Liver (tissue), 8 donors: ENCODE measurements at regions not wholly inside any gene's neighbourhood (a gene's known extent, or its start where the extent isn't known, plus 50 kb on each side); places are given as distances from the start of the nearest gene placed in this dataset.
"Not testable (repeated sequence)": the region's sequence is repeated elsewhere in the genome, so short reads cannot be mapped to it uniquely, and the experiment has no call there.

Source experiments
- DNase-seq: peaks from one replicate; pipeline ENCODE4 v3.0.0-alpha.2; 2017; ENCODE audit warnings: low spot score
- H3K27ac ChIP-seq, 2 donors: one replicate each; pipeline ENCODE4 v1.7.0; 2013; ENCODE audit warnings: inconsistent platforms in 2 of 2, low read length in 2 of 2, control low read depth in 1 of 2, low read depth in 1 of 2, mild to moderate bottlenecking in 1 of 2
- H3K27me3 ChIP-seq, 4 donors: one replicate each; pipeline versions ENCODE4 v1.6.1 to v1.7.0; 2013; ENCODE audit warnings: low read length in 3 of 4, inconsistent platforms in 1 of 4, mild to moderate bottlenecking in 1 of 4, moderate library complexity in 1 of 4; ENCODE audit not compliant: control insufficient read depth in 4 of 4, insufficient read depth in 4 of 4
- H3K36me3 ChIP-seq, 4 donors: one replicate each; pipeline versions ENCODE4 v1.6.1 to v1.7.0; 2013; ENCODE audit warnings: low read length in 3 of 4, mild to moderate bottlenecking in 3 of 4, low read depth in 1 of 4, moderate library complexity in 1 of 4; ENCODE audit not compliant: control insufficient read depth in 4 of 4, insufficient read depth in 3 of 4
- H3K4me1 ChIP-seq, 4 donors: one replicate each; pipeline versions ENCODE4 v1.6.1 to v1.7.0; 2013; ENCODE audit warnings: low read length in 3 of 4, mild to moderate bottlenecking in 3 of 4, moderate library complexity in 1 of 4; ENCODE audit not compliant: control insufficient read depth in 4 of 4, insufficient read depth in 4 of 4
- H3K4me3 ChIP-seq, 3 donors: one replicate each; pipeline versions ENCODE4 v1.6.1 to v1.7.0; 2013; ENCODE audit warnings: low read length in 3 of 3, control low read depth in 1 of 3, low read depth in 1 of 3, mild to moderate bottlenecking in 1 of 3
- H3K9ac ChIP-seq, 2 donors: one replicate each; pipeline ENCODE4 v1.7.0; 2013; ENCODE audit warnings: low read length in 2 of 2, mild to moderate bottlenecking in 2 of 2, moderate library complexity in 2 of 2, control low read depth in 1 of 2, low read depth in 1 of 2
- H3K9me3 ChIP-seq, 4 donors: one replicate each; pipeline versions ENCODE4 v1.6.1 to v1.7.0; 2013; ENCODE audit warnings: low read length in 3 of 4; ENCODE audit not compliant: control insufficient read depth in 4 of 4
- EGR1 ChIP-seq, 2 donors: IDR thresholded peaks; 2 replicates each; pipeline ENCODE4 v1.6.1; 2016 to 2018; ENCODE audit warnings: antibody characterized with exemption in 2 of 2, low read depth in 2 of 2
- FOXA1 ChIP-seq: IDR thresholded peaks from 2 replicates; pipeline ENCODE4 v1.6.1; 2016; ENCODE audit warnings: antibody characterized with exemption
- FOXA2 ChIP-seq: IDR thresholded peaks from 2 replicates; pipeline ENCODE4 v1.6.1; 2016; ENCODE audit warnings: antibody characterized with exemption
- GABPA ChIP-seq, 2 donors: IDR thresholded peaks in 1 of 2; conservative IDR thresholded peaks in 1 of 2; 2 replicates each; pipeline ENCODE4 v1.6.1; 2016; ENCODE audit warnings: antibody characterized with exemption in 2 of 2, mild to moderate bottlenecking in 1 of 2, moderate library complexity in 1 of 2
- HNF4A ChIP-seq, 2 donors: conservative IDR thresholded peaks; 2 replicates each; pipeline ENCODE4 v1.6.1; 2016; ENCODE audit warnings: antibody characterized with exemption in 2 of 2, mild to moderate bottlenecking in 2 of 2
- HNF4G ChIP-seq: IDR thresholded peaks from 2 replicates; pipeline ENCODE4 v1.6.1; 2016; ENCODE audit warnings: antibody characterized with exemption
- JUND ChIP-seq, 2 donors: IDR thresholded peaks; 2 replicates each; pipeline ENCODE4 v1.6.1; 2016; ENCODE audit warnings: antibody characterized with exemption in 2 of 2
- NR2F2 ChIP-seq: IDR thresholded peaks from 2 replicates; pipeline ENCODE4 v1.6.1; 2016; ENCODE audit warnings: antibody characterized with exemption
- RAD21 ChIP-seq, 2 donors: IDR thresholded peaks; 2 replicates each; pipeline ENCODE4 v1.6.1; 2016; ENCODE audit warnings: antibody characterized with exemption in 2 of 2, mild to moderate bottlenecking in 2 of 2
- SP1 ChIP-seq: IDR thresholded peaks from 2 replicates; pipeline ENCODE4 v1.6.1; 2018; ENCODE audit warnings: antibody characterized with exemption, mild to moderate bottlenecking
- YY1 ChIP-seq: IDR thresholded peaks from 2 replicates; pipeline ENCODE4 v1.6.1; 2016; ENCODE audit warnings: antibody characterized with exemption, mild to moderate bottlenecking
- WGBS: extraction: QIAGEN DNeasy Blood & Tissue Kit; methylation state at CpG from one replicate; pipeline ENCODE4 v1.1.7; 2013; 5-methylcytosine and 5-hydroxymethylcytosine counted together
- TF ChIP-seq, protein P1 (sequence below): fragments of 150-350 bp; IDR thresholded peaks from 2 replicates; pipeline ENCODE4 v1.5.1; 2017; ENCODE audit warnings: improper control_type of control experiment, low read depth, low read length; ENCODE audit not compliant: missing input control
- TF ChIP-seq, protein P2 (sequence below): IDR thresholded peaks from 2 replicates; pipeline ENCODE4 v1.6.1; 2016; ENCODE audit warnings: antibody characterized with exemption, mild to moderate bottlenecking
- TF ChIP-seq, protein P3 (sequence below): IDR thresholded peaks from 2 replicates; pipeline ENCODE4 v1.6.1; 2016; ENCODE audit warnings: antibody characterized with exemption
- donor health status: healthy.
- donor health status: healthy.
- donor health status: healthy.
- donor health status: healthy.
- donor health status: healthy.

DNA sequence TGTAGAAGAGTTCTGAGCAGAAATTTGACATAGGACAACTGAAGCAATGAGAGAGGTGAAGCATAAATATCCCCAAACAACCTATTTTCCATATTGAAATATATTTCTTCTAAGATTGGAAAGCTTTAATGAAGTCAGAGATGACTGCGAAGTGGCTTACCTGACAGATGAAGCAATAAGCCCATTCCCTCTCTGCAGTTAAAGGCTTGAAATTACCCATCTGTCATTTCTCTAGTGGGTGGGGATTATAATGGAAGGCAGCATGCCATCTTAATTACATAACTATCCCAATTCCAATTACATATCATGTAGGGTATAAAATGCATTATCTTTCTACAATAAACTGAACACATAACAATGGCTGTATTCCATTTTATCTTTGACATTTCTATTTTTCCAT, 1070.5 kb downstream of the SI start:
- Histone ChIP-seq H3K9me3 (peaks cover 0 to 1% (median 0%) of the 10 kb centered on the region in 4 donors), H3K4me1 (no peaks in the 10 kb centered on the region), H3K4me3 (no peak overlapping the region), H3K9ac (no peak overlapping the region), H3K27me3 (no peaks in the 10 kb centered on the region), H3K27ac (no peak overlapping the region), H3K36me3 (no peaks in the 10 kb centered on the region)
- no peak for DNase-seq
- TF ChIP-seq YY1, result no peak
- TF ChIP-seq FOXA2, result no peak
- TF ChIP-seq FOXA1, result no peak
- TF ChIP-seq, protein P1, sequence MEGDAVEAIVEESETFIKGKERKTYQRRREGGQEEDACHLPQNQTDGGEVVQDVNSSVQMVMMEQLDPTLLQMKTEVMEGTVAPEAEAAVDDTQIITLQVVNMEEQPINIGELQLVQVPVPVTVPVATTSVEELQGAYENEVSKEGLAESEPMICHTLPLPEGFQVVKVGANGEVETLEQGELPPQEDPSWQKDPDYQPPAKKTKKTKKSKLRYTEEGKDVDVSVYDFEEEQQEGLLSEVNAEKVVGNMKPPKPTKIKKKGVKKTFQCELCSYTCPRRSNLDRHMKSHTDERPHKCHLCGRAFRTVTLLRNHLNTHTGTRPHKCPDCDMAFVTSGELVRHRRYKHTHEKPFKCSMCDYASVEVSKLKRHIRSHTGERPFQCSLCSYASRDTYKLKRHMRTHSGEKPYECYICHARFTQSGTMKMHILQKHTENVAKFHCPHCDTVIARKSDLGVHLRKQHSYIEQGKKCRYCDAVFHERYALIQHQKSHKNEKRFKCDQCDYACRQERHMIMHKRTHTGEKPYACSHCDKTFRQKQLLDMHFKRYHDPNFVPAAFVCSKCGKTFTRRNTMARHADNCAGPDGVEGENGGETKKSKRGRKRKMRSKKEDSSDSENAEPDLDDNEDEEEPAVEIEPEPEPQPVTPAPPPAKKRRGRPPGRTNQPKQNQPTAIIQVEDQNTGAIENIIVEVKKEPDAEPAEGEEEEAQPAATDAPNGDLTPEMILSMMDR, result no peak
- TF ChIP-seq EGR1 (IDR thresholded peaks at IDR 0.05; ENCODE audit: low read depth in 2 of 2), result no peak
- TF ChIP-seq HNF4A (conservative IDR thresholded peaks at IDR 0.05), result no peak
- TF ChIP-seq HNF4G, result no peak
- TF ChIP-seq RAD21 (IDR thresholded peaks at IDR 0.05), result no peak
- TF ChIP-seq, protein P2, sequence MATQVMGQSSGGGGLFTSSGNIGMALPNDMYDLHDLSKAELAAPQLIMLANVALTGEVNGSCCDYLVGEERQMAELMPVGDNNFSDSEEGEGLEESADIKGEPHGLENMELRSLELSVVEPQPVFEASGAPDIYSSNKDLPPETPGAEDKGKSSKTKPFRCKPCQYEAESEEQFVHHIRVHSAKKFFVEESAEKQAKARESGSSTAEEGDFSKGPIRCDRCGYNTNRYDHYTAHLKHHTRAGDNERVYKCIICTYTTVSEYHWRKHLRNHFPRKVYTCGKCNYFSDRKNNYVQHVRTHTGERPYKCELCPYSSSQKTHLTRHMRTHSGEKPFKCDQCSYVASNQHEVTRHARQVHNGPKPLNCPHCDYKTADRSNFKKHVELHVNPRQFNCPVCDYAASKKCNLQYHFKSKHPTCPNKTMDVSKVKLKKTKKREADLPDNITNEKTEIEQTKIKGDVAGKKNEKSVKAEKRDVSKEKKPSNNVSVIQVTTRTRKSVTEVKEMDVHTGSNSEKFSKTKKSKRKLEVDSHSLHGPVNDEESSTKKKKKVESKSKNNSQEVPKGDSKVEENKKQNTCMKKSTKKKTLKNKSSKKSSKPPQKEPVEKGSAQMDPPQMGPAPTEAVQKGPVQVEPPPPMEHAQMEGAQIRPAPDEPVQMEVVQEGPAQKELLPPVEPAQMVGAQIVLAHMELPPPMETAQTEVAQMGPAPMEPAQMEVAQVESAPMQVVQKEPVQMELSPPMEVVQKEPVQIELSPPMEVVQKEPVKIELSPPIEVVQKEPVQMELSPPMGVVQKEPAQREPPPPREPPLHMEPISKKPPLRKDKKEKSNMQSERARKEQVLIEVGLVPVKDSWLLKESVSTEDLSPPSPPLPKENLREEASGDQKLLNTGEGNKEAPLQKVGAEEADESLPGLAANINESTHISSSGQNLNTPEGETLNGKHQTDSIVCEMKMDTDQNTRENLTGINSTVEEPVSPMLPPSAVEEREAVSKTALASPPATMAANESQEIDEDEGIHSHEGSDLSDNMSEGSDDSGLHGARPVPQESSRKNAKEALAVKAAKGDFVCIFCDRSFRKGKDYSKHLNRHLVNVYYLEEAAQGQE, result no peak
- TF ChIP-seq JUND (IDR thresholded peaks at IDR 0.05), result no peak
- 90% methylated on average over 1 of the region's 1 CpG for WGBS

DNA sequence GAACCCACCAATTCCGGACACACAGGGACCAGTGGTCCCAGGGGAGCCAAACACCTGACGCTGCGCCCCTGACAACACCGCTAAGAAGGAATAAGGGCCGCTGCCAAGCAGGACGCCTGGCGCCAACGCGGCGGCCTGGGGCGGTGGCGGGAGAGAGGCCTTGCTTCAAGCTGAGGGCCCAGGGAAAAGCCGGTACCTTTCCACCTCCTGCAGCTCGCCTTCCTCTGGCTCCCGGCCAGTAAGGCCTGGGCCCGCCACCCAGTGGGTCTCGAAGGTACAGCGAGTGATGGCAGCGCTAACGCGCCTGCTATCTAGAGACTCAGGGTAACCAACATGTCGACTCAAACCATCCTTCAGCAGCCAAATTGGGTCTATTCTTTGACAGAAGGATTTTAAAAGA, 1074.1 kb downstream of the SI start:
- no peaks in the 10 kb centered on the region for H3K36me3 ChIP-seq
- no peak overlapping the region for H3K9ac ChIP-seq
- H3K4me1 ChIP-seq, result no peaks in the 10 kb centered on the region
- 81% methylated on average over 22 of the region's 22 CpGs for WGBS
- H3K27me3 ChIP-seq, result no peaks in the 10 kb centered on the region
- H3K27ac ChIP-seq, result no peak overlapping the region
- no peak for DNase-seq
- TF ChIP-seq SP1 (no peak), JUND (IDR thresholded peaks at IDR 0.05) (no peak), HNF4G (no peak), GABPA (IDR thresholded peaks at IDR 0.05 in 1 of 2, conservative IDR thresholded peaks at IDR 0.05 in 1 of 2) (no peak), EGR1 (IDR thresholded peaks at IDR 0.05; ENCODE audit: low read depth in 2 of 2) (no peak), FOXA2 (no peak), NR2F2 (no peak), RAD21 (IDR thresholded peaks at IDR 0.05) (no peak)
- TF ChIP-seq, protein P3, sequence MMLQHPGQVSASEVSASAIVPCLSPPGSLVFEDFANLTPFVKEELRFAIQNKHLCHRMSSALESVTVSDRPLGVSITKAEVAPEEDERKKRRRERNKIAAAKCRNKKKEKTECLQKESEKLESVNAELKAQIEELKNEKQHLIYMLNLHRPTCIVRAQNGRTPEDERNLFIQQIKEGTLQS, result no peak
- TF ChIP-seq, protein P2, result no peak
- TF ChIP-seq, protein P1, result no peak
- peaks cover 0 to 1% (median 0%) of the 10 kb centered on the region in 4 donors for H3K9me3 ChIP-seq
- no peak overlapping the region for H3K4me3 ChIP-seq

DNA sequence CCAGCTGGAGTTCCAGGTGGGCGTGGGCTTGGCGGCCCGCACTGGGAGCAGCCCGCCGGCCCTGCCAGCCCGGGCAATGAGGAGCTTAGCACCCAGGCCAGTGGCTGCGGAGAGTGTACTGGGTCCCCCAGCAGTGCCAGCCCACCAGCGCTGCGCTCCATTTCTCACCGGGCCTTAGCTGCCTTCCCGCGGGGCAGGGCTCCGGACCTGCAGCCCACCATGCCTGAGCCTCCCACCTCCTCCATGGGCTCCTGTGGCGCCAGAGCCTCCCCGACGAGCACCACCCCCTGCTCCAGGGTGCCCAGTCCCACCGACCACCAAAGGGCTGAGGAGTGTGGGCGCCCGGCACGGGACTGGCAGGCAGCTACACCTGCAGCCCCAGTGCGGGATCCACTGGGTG, 1075.3 kb downstream of the SI start:
- WGBS, result 89% methylated on average over 21 of the region's 21 CpGs
- H3K9me3 ChIP-seq, H3K27ac ChIP-seq, DNase-seq, H3K27me3 ChIP-seq, H3K4me3 ChIP-seq, H3K36me3 ChIP-seq, H3K9ac ChIP-seq, H3K4me1 ChIP-seq: not testable (repeated sequence)
